ENCODE measurements at regions not wholly inside any gene's neighbourhood (a gene's known extent, or its start where the extent isn't known, plus 50 kb on each side); places are given as distances from the start of the nearest gene placed in this dataset.

DNA sequence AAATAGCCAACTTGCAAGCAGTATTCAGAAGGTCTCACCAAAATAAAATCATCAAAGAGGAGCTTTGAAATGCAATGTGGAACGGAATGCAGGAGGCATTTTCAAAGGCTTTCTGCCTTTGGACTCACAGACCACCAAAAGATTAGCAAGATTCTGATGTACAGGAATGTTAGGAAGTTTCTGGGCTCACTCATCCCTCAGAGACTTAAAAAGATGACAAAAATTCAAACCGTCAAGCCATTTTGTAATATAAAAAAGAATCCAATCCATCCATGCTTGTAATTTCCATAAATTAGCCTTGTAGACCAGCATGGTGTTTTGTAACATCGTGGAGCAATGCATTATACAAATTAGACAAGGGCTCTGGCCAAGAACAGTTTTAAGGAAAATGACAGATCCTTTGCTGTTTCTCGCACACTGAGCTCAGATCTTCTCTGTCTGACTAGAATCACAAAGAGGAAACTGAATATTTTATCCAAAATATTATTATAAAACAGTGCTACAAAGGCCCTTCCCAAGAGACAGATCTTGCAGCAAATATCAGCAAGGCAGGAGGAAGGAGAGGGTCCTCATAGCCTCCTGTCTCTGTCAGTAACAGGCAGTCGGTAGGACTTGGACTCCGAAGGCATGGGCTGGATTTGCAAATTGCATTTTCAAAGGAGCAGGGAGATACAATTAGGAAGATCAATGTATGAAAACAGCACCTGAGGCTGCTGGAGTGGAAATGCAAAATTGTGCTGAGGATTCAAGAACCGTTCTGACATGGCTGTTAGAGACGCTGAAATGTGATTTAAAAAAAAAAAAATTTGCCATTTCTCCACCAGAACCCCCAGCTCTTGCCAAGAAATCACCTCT lies 57.4 kb upstream of the NRP1 start:
- TF ChIP-seq EZH2phosphoT487 (IDR thresholded peaks at IDR 0.05; ENCODE audit: insufficient read depth, low read depth) (no peak), EZH2 (IDR thresholded peaks at IDR 0.05; ENCODE audit: insufficient read depth, poor library complexity, severe bottlenecking) (no peak)
